Loucy (cell line): ENCODE measurements at regions not wholly inside any gene's neighbourhood (a gene's known extent, or its start where the extent isn't known, plus 50 kb on each side); places are given as distances from the start of the nearest gene placed in this dataset.

ENCODE experiments used
- H2AFZ ChIP-seq: fragments of 200-600 bp; sonication (generic); 2 replicates; pipeline ENCODE4 v1.6.0; 2016; ENCODE audit warnings: antibody characterized with exemption, mild to moderate bottlenecking, low read length, moderate library complexity
- H3F3A ChIP-seq: fragments of 200-600 bp; 2 replicates; pipeline ENCODE4 v1.6.0; 2016; ENCODE audit warnings: antibody characterized with exemption, low read depth, mild to moderate bottlenecking
- H3K27me3 ChIP-seq: fragments of 200-600 bp; sonication (generic); 2 replicates; pipeline ENCODE4 v1.6.1; 2014; ENCODE audit warnings: low read length, mild to moderate bottlenecking; ENCODE audit not compliant: insufficient read depth, poor library complexity, severe bottlenecking
- H3K36me3 ChIP-seq: fragments of 200-600 bp; sonication (generic); 2 replicates; pipeline ENCODE4 v1.6.1; 2016; ENCODE audit warnings: low read length; ENCODE audit not compliant: insufficient read depth
- H3K4me1 ChIP-seq: fragments of 200-600 bp; sonication (generic); 2 replicates; pipeline ENCODE4 v1.5.1; 2014; ENCODE audit warnings: low read length, mild to moderate bottlenecking; ENCODE audit not compliant: insufficient read depth, poor library complexity, severe bottlenecking
- H3K4me2 ChIP-seq: fragments of 200-600 bp; sonication (generic); 2 replicates; pipeline ENCODE4 v1.6.0; 2014; ENCODE audit warnings: antibody characterized with exemption, low read length, low read depth, mild to moderate bottlenecking; ENCODE audit not compliant: poor library complexity, severe bottlenecking
- H3K4me3 ChIP-seq: fragments of 200-600 bp; sonication (generic); 2 replicates; pipeline ENCODE4 v1.5.1; 2014; ENCODE audit warnings: low read length, mild to moderate bottlenecking, mixed read lengths; ENCODE audit not compliant: poor library complexity, severe bottlenecking
- H3K79me2 ChIP-seq: fragments of 200-600 bp; sonication (generic); 2 replicates; pipeline ENCODE4 v1.6.1; 2014; ENCODE audit warnings: low read length; ENCODE audit not compliant: insufficient read depth
- H3K9ac ChIP-seq: fragments of 200-600 bp; sonication (generic); 2 replicates; pipeline ENCODE4 v1.6.0; 2014; ENCODE audit warnings: mild to moderate bottlenecking, low read depth, low read length, moderate library complexity; ENCODE audit not compliant: poor library complexity, severe bottlenecking
- H3K9me2 ChIP-seq: fragments of 200-600 bp; sonication (generic); replicated peaks from 2 replicates; pipeline ENCODE4 v1.6.1; 2016; ENCODE audit warnings: low read depth, low read length, mixed read lengths
- H3K9me3 ChIP-seq: fragments of 200-600 bp; sonication (generic); 2 replicates; pipeline ENCODE4 v1.6.1; 2014; ENCODE audit warnings: mild to moderate bottlenecking, antibody characterized with exemption, low read length, low read depth; ENCODE audit not compliant: insufficient read depth
- H4K20me1 ChIP-seq: fragments of 200-600 bp; sonication (generic); 2 replicates; pipeline ENCODE4 v1.6.0; 2014; ENCODE audit warnings: antibody characterized with exemption, low read length, mild to moderate bottlenecking; ENCODE audit not compliant: insufficient read depth, poor library complexity, severe bottlenecking
- CTCF ChIP-seq: fragments of 200-600 bp; sonication (generic); conservative IDR thresholded peaks from 2 replicates; pipeline ENCODE4 v1.5.1; 2014; ENCODE audit warnings: mild to moderate bottlenecking, antibody characterized with exemption, low read length
- EZH2phosphoT487 ChIP-seq: fragments of 200-600 bp; IDR thresholded peaks from 2 replicates; pipeline ENCODE4 v1.6.1; 2018; ENCODE audit warnings: antibody characterized with exemption, mild to moderate bottlenecking, moderate library complexity, borderline replicate concordance

GRCh38 chr9:32698706-32699277 is 63.3 kb upstream of the TAF1L start:
- Histone ChIP-seq H2AFZ (no peak overlapping the region), H3K9ac (no peak overlapping the region)
- TF ChIP-seq CTCF (no peak), EZH2phosphoT487 (no peak)

GRCh38 chr9:32701321-32702022 is 66.0 kb upstream of the TAF1L start:
- TF ChIP-seq CTCF (no peak), EZH2phosphoT487 (no peak)
- Histone ChIP-seq H2AFZ (no peak overlapping the region), H3K27me3 (no peaks in the 10 kb centered on the region), H3K4me1 (no peaks in the 10 kb centered on the region), H4K20me1 (no peaks in the 10 kb centered on the region), H3K4me3 (no peak overlapping the region), H3K36me3 (no peaks in the 10 kb centered on the region), H3K79me2 (no peaks in the 10 kb centered on the region), H3K4me2 (no peak overlapping the region), H3F3A (no peaks in the 10 kb centered on the region), H3K9me3 (no peaks in the 10 kb centered on the region), H3K9ac (no peak overlapping the region), H3K9me2 (no peaks in the 10 kb centered on the region)

More at GRCh38 chr9:32698706-32699277, 63.3 kb upstream of the TAF1L start:
- H3K27me3 ChIP-seq, result no peaks in the 10 kb centered on the region
- no peaks in the 10 kb centered on the region for H3F3A ChIP-seq
- H3K79me2 ChIP-seq, result no peaks in the 10 kb centered on the region
- no peak overlapping the region for H3K4me3 ChIP-seq
- no peaks in the 10 kb centered on the region for H3K36me3 ChIP-seq
- H3K9me2 ChIP-seq, result no peaks in the 10 kb centered on the region
- no peaks in the 10 kb centered on the region for H3K4me1 ChIP-seq
- H4K20me1 ChIP-seq, result no peaks in the 10 kb centered on the region
- no peak overlapping the region for H3K4me2 ChIP-seq
- no peaks in the 10 kb centered on the region; the same call in 1 of the 2 replicates for H3K9me3 ChIP-seq

GRCh38 chr9:32703635-32704034 is 68.2 kb upstream of the TAF1L start:
- Histone ChIP-seq H3F3A (no peaks in the 10 kb centered on the region), H3K9ac (no peak overlapping the region), H3K27me3 (no peaks in the 10 kb centered on the region), H3K79me2 (no peaks in the 10 kb centered on the region), H3K36me3 (no peaks in the 10 kb centered on the region), H3K9me2 (no peaks in the 10 kb centered on the region), H4K20me1 (no peaks in the 10 kb centered on the region), H2AFZ (no peak overlapping the region), H3K4me2 (no peak overlapping the region), H3K4me1 (no peaks in the 10 kb centered on the region), H3K4me3 (no peak overlapping the region), H3K9me3 (no peaks in the 10 kb centered on the region)
- peak; percentile 48 for TF ChIP-seq CTCF
- no peak for TF ChIP-seq EZH2phosphoT487
